ENCODE measurements at regions not wholly inside any gene's neighbourhood (a gene's known extent, or its start where the extent isn't known, plus 50 kb on each side); places are given as distances from the start of the nearest gene placed in this dataset.

GRCh38 chr18:79617511-79618500 lies 61.8 kb upstream of the CTDP1 start:
- TF ChIP-seq, protein P1, sequence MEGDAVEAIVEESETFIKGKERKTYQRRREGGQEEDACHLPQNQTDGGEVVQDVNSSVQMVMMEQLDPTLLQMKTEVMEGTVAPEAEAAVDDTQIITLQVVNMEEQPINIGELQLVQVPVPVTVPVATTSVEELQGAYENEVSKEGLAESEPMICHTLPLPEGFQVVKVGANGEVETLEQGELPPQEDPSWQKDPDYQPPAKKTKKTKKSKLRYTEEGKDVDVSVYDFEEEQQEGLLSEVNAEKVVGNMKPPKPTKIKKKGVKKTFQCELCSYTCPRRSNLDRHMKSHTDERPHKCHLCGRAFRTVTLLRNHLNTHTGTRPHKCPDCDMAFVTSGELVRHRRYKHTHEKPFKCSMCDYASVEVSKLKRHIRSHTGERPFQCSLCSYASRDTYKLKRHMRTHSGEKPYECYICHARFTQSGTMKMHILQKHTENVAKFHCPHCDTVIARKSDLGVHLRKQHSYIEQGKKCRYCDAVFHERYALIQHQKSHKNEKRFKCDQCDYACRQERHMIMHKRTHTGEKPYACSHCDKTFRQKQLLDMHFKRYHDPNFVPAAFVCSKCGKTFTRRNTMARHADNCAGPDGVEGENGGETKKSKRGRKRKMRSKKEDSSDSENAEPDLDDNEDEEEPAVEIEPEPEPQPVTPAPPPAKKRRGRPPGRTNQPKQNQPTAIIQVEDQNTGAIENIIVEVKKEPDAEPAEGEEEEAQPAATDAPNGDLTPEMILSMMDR (IDR thresholded peaks at IDR 0.05; ENCODE audit: insufficient read depth, low read length, missing control alignments), result no peak
- POLR2A ChIA-PET, result no interaction called here
- H3K4me3 ChIP-seq (ENCODE audit: low read depth, low read length), result no peak overlapping the region
- no peak for DNase-seq (ENCODE audit: low read depth, low spot score)
- CTCF ChIA-PET, result no interaction called here

DNA sequence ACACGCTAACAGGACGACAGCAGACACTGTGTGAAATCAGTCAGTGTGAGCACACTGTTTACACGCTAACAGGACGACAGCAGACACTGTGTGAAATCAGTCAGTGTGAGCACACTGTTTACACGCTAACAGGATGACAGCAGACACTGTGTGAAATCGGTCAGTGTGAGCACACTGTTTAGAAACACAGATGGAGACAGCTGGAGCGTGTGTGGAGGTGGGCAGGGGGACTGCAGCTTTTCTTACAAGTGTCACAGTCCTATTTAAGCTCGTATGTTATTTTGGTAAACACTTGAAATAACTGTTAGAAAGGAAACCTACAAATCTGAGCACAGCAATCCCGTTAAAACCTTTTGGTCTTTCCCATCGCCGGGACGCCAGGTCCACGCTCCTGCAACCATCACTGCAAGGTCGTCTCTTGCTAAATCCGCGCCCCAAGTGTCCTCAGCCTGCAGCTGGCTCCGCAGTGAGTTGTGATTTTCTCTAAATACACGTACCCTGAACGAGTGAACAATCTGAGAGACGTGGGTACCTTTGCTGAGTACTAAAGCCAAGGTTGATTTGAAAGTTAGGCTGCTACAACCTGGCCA lies 58.9 kb upstream of the CTDP1 start:
- ChIA-PET CTCF (no interaction called here), POLR2A (no interaction called here)
- TF ChIP-seq, protein P1 (IDR thresholded peaks at IDR 0.05; ENCODE audit: insufficient read depth, low read length, missing control alignments), result no peak
- no peak for DNase-seq (ENCODE audit: low read depth, low spot score)
- no peak overlapping the region for H3K4me3 ChIP-seq (ENCODE audit: low read depth, low read length)

GRCh38 chr18:79621501-79621900 lies 58.1 kb upstream of the CTDP1 start:
- CTCF ChIA-PET, result no interaction called here
- POLR2A ChIA-PET, result no interaction called here

GRCh38 chr18:79622004-79622403 lies 57.6 kb upstream of the CTDP1 start:
- CTCF ChIA-PET, result no interaction called here
- TF ChIP-seq, protein P1 (IDR thresholded peaks at IDR 0.05; ENCODE audit: insufficient read depth, low read length, missing control alignments), result no peak
- no peak for DNase-seq (ENCODE audit: low read depth, low spot score)
- H3K4me3 ChIP-seq (ENCODE audit: low read depth, low read length), result no peak overlapping the region
- POLR2A ChIA-PET, result no interaction called here

More at GRCh38 chr18:79621501-79621900, 58.1 kb upstream of the CTDP1 start:
- H3K4me3 ChIP-seq (ENCODE audit: low read depth, low read length), result no peak overlapping the region
- no peak for DNase-seq (ENCODE audit: low read depth, low spot score)
- TF ChIP-seq, protein P1 (IDR thresholded peaks at IDR 0.05; ENCODE audit: insufficient read depth, low read length, missing control alignments), result no peak

- TF ChIP-seq, protein P1 (IDR thresholded peaks at IDR 0.05; ENCODE audit: insufficient read depth, low read length, missing control alignments), result no peak
- ChIA-PET POLR2A (interaction anchor here (0.6 to 0.7 kb wide), 2 partner anchors 30 to 35 kb away, joined by 3 read pairs; no protein-coding TSS in a partner anchor), CTCF (interaction anchor here (0.6 to 1.4 kb wide), 4 partner anchors 12 to 360 kb away, joined by 3 to 4 read pairs (median 4); no protein-coding TSS in a partner anchor)
- no peak for DNase-seq (ENCODE audit: low read depth, low spot score)
- no peak overlapping the region for H3K4me3 ChIP-seq (ENCODE audit: low read depth, low read length)
Measured at GRCh38 chr18:79624356-79625170, 55.0 kb upstream of the CTDP1 start.

Measured in AG04449 (cell line).